ENCODE measurements at regions not wholly inside any gene's neighbourhood (a gene's known extent, or its start where the extent isn't known, plus 50 kb on each side); places are given as distances from the start of the nearest gene placed in this dataset.

GRCh38 chr3:159482994-159483367, 505.7 kb upstream of the IL12A start:
- Histone ChIP-seq H2AFZ (ENCODE audit: low read depth, low read length) (no peak overlapping the region), H3K4me2 (ENCODE audit: low read length) (no peak overlapping the region), H4K20me1 (ENCODE audit: insufficient read depth) (no peaks in the 10 kb centered on the region), H3K36me3 (ENCODE audit: insufficient read depth, low read length) (no peaks in the 10 kb centered on the region), H3K9me3 (ENCODE audit: low read length) (no peaks in the 10 kb centered on the region), H3F3A (ENCODE audit: insufficient read depth, low read length, poor library complexity, severe bottlenecking) (no peaks in the 10 kb centered on the region), H3K79me2 (replicated peaks; ENCODE audit: insufficient read depth, low read length) (no peaks in the 10 kb centered on the region), H3K9me2 (ENCODE audit: insufficient read depth, low read length) (no peaks in the 10 kb centered on the region), H3K27me3 (ENCODE audit: insufficient read depth, low read depth, low read length) (no peaks in the 10 kb centered on the region), H3K27ac (ENCODE audit: low read length) (no peak overlapping the region), H3K4me3 (ENCODE audit: low read length) (no peak overlapping the region), H3K9ac (ENCODE audit: low read length) (no peak overlapping the region)
- no peak for TF ChIP-seq EP300 (conservative IDR thresholded peaks at IDR 0.05; ENCODE audit: poor library complexity, severe bottlenecking)
- no peak for TF ChIP-seq POLR2AphosphoS5 (IDR thresholded peaks at IDR 0.05)
- TF ChIP-seq SMC3 (conservative IDR thresholded peaks at IDR 0.05; ENCODE audit: poor library complexity): no peak
- no peak for TF ChIP-seq TAF1 (IDR thresholded peaks at IDR 0.05; ENCODE audit: low read depth)
- TF ChIP-seq CTCF (IDR thresholded peaks at IDR 0.05; ENCODE audit: poor library complexity, severe bottlenecking): no peak
- TF ChIP-seq REST (IDR thresholded peaks at IDR 0.05; ENCODE audit: borderline replicate concordance): no peak
- no peak for TF ChIP-seq MXI1 (conservative IDR thresholded peaks at IDR 0.05; ENCODE audit: poor library complexity, severe bottlenecking)
- TF ChIP-seq RAD21 (conservative IDR thresholded peaks at IDR 0.05): no peak
- TF ChIP-seq EZH2 (IDR thresholded peaks at IDR 0.05; ENCODE audit: borderline replicate concordance, insufficient read depth, low read length, poor library complexity, severe bottlenecking): no peak

- no peaks in the 10 kb centered on the region for H3K27me3 ChIP-seq (ENCODE audit: insufficient read depth, low read depth, low read length)
- no peaks in the 10 kb centered on the region for H3F3A ChIP-seq (ENCODE audit: insufficient read depth, low read length, poor library complexity, severe bottlenecking)
- no peaks in the 10 kb centered on the region for H3K79me2 ChIP-seq (replicated peaks; ENCODE audit: insufficient read depth, low read length)
- H3K9me3 ChIP-seq (ENCODE audit: low read length): no peaks in the 10 kb centered on the region
- no peak overlapping the region for H2AFZ ChIP-seq (ENCODE audit: low read depth, low read length)
- no peak overlapping the region for H3K27ac ChIP-seq (ENCODE audit: low read length)
- H3K9ac ChIP-seq (ENCODE audit: low read length): no peak overlapping the region
- H3K9me2 ChIP-seq (ENCODE audit: insufficient read depth, low read length): no peaks in the 10 kb centered on the region
- no peak overlapping the region for H3K4me3 ChIP-seq (ENCODE audit: low read length)
- no peak overlapping the region for H3K4me2 ChIP-seq (ENCODE audit: low read length)
- H3K36me3 ChIP-seq (ENCODE audit: insufficient read depth, low read length): no peaks in the 10 kb centered on the region
- TF ChIP-seq MXI1 (conservative IDR thresholded peaks at IDR 0.05; ENCODE audit: poor library complexity, severe bottlenecking) (no peak), EP300 (conservative IDR thresholded peaks at IDR 0.05; ENCODE audit: poor library complexity, severe bottlenecking) (no peak), EZH2 (IDR thresholded peaks at IDR 0.05; ENCODE audit: borderline replicate concordance, insufficient read depth, low read length, poor library complexity, severe bottlenecking) (no peak), POLR2AphosphoS5 (IDR thresholded peaks at IDR 0.05) (no peak), CTCF (IDR thresholded peaks at IDR 0.05; ENCODE audit: poor library complexity, severe bottlenecking) (no peak), TAF1 (IDR thresholded peaks at IDR 0.05; ENCODE audit: low read depth) (no peak), RAD21 (conservative IDR thresholded peaks at IDR 0.05) (no peak), REST (IDR thresholded peaks at IDR 0.05; ENCODE audit: borderline replicate concordance) (no peak), SMC3 (conservative IDR thresholded peaks at IDR 0.05; ENCODE audit: poor library complexity) (no peak)
- no peaks in the 10 kb centered on the region for H4K20me1 ChIP-seq (ENCODE audit: insufficient read depth)
Measured at GRCh38 chr3:159486580-159486979, 502.1 kb upstream of the IL12A start.

All from neural cell (in vitro differentiated cells).